Naive thymus-derived CD4-positive, alpha-beta T cell (primary cell): ENCODE measurements at regions not wholly inside any gene's neighbourhood (a gene's known extent, or its start where the extent isn't known, plus 50 kb on each side); places are given as distances from the start of the nearest gene placed in this dataset.

Experiments used
- ATAC-seq: fragments of 150-1000 bp; cut with Tn5 transposase; 2 replicates; pipeline ENCODE4 v1.10.0; 2021; ENCODE audit warnings: mild to moderate bottlenecking, moderate library complexity
- CTCF ChIA-PET: fragments of 350-600 bp; sonication (Branson Sonifier 250); formaldehyde crosslinking; loops from one replicate; lab custom pipeline; 2021; ENCODE audit warnings: antibody characterized with exemption; lab: Charles Lee
- POLR2A ChIA-PET: fragments of 350-600 bp; sonication (Branson Sonifier 250); formaldehyde crosslinking; loops from one replicate; lab custom pipeline; 2021; ENCODE audit warnings: antibody characterized with exemption, inconsistent platforms; lab: Charles Lee
- DNase-seq, 9 donors: peaks; one replicate each; pipeline versions ENCODE4 v3.0.0 to v3.0.0-alpha.2; 2020 to 2022; ENCODE audit warnings: mixed read lengths in 1 of 9
- H3K27ac ChIP-seq: one replicate; pipeline ENCODE4 v1.7.0; 2013; ENCODE audit warnings: mild to moderate bottlenecking, low read depth, low read length, moderate library complexity
- H3K27me3 ChIP-seq, 2 donors: one replicate each; pipeline ENCODE4 v1.7.0; 2013; ENCODE audit warnings: low read length in 2 of 2, mild to moderate bottlenecking in 2 of 2, moderate library complexity in 2 of 2; ENCODE audit not compliant: control insufficient read depth in 2 of 2, insufficient read depth in 2 of 2
- H3K36me3 ChIP-seq, 3 experiments: 1 replicate in 2 of 3; 2 replicates in 1 of 3; pipeline ENCODE4 v1.7.0; 2013; ENCODE audit warnings: low read length in 3 of 3, mild to moderate bottlenecking in 3 of 3, moderate library complexity in 1 of 3; ENCODE audit not compliant: insufficient read depth in 3 of 3, control insufficient read depth in 2 of 3
- H3K4me1 ChIP-seq, 2 donors: one replicate each; pipeline ENCODE4 v1.7.0; 2013; ENCODE audit warnings: low read length in 2 of 2, mild to moderate bottlenecking in 2 of 2, moderate library complexity in 1 of 2; ENCODE audit not compliant: control insufficient read depth in 2 of 2, insufficient read depth in 2 of 2
- H3K4me3 ChIP-seq: 2 replicates; pipeline ENCODE4 v1.7.0; 2013; ENCODE audit warnings: mild to moderate bottlenecking, low read length
- H3K9me3 ChIP-seq, 3 experiments: 1 replicate in 2 of 3; 2 replicates in 1 of 3; pipeline ENCODE4 v1.7.0; 2013; ENCODE audit warnings: low read length in 3 of 3; ENCODE audit not compliant: control insufficient read depth in 2 of 3
- H3K27ac Mint-ChIP-seq, 9 donors: one replicate each; pipeline ENCODE4 v1.8.0; 2020 to 2022; ENCODE audit warnings: mixed read lengths in 9 of 9, mild to moderate bottlenecking in 8 of 9, moderate library complexity in 5 of 9, inconsistent platforms in 2 of 9
- H3K27me3 Mint-ChIP-seq, 5 donors: one replicate each; pipeline ENCODE4 v1.8.0; 2021 to 2022; ENCODE audit warnings: mixed read lengths in 5 of 5, mild to moderate bottlenecking in 1 of 5
- H3K36me3 Mint-ChIP-seq, 5 donors: one replicate each; pipeline ENCODE4 v1.8.0; 2020 to 2022; ENCODE audit warnings: mixed read lengths in 5 of 5, mild to moderate bottlenecking in 3 of 5, inconsistent platforms in 1 of 5
- H3K4me1 Mint-ChIP-seq, 7 donors: one replicate each; pipeline ENCODE4 v1.8.0; 2020 to 2022; ENCODE audit warnings: mixed read lengths in 7 of 7, mild to moderate bottlenecking in 3 of 7, inconsistent platforms in 1 of 7
- H3K4me3 Mint-ChIP-seq, 10 donors: one replicate each; pipeline ENCODE4 v1.8.0; 2020 to 2022; ENCODE audit warnings: mild to moderate bottlenecking in 10 of 10, mixed read lengths in 10 of 10, moderate library complexity in 6 of 10, inconsistent platforms in 2 of 10
- H3K9me3 Mint-ChIP-seq, 11 donors: one replicate each; pipeline ENCODE4 v1.8.0; 2020 to 2022; ENCODE audit warnings: mixed read lengths in 11 of 11, mild to moderate bottlenecking in 4 of 11, inconsistent platforms in 1 of 11, moderate library complexity in 1 of 11
- intact Hi-C, 2 donors: fragments of 100-400 bp; cut with micrococcal nuclease; formaldehyde crosslinking; loops; one replicate each; pipeline ENCODE4 v1.15.1; 2023

GRCh38 chr4:66340286-66340893, 670.1 kb upstream of the EPHA5 start:
- H3K36me3 Mint-ChIP-seq, result no peaks in the 10 kb centered on the region
- peaks cover 0 to 15% (median 5%) of the 10 kb centered on the region in 11 donors for H3K9me3 Mint-ChIP-seq
- no peak for ATAC-seq
- Histone ChIP-seq H3K9me3 (peaks cover 0 to 6% (median 0%) of the 10 kb centered on the region in 3 experiments), H3K27me3 (no peaks in the 10 kb centered on the region), H3K27ac (no peak overlapping the region), H3K4me3 (no peak overlapping the region), H3K4me1 (no peaks in the 10 kb centered on the region), H3K36me3 (no peaks in the 10 kb centered on the region)
- no peak for DNase-seq
- CTCF ChIA-PET, result no interaction called here
- intact Hi-C loops, result no loop called here
- H3K4me1 Mint-ChIP-seq, result peaks cover 0 to 2% (median 0%) of the 10 kb centered on the region in 7 donors
- POLR2A ChIA-PET, result no interaction called here
- H3K27me3 Mint-ChIP-seq, result no peaks in the 10 kb centered on the region
- no peak overlapping the region for H3K4me3 Mint-ChIP-seq
- no peak overlapping the region for H3K27ac Mint-ChIP-seq

- Histone ChIP-seq H3K4me1 (no peaks in the 10 kb centered on the region), H3K4me3 (no peak overlapping the region), H3K27ac (no peak overlapping the region), H3K9me3 (peaks cover 0 to 6% (median 0%) of the 10 kb centered on the region in 3 experiments), H3K27me3 (no peaks in the 10 kb centered on the region), H3K36me3 (no peaks in the 10 kb centered on the region)
- ChIA-PET POLR2A (no interaction called here), CTCF (no interaction called here)
- H3K4me3 Mint-ChIP-seq, result no peak overlapping the region
- H3K27ac Mint-ChIP-seq, result no peak overlapping the region
- DNase-seq, result no peak
- no peaks in the 10 kb centered on the region for H3K36me3 Mint-ChIP-seq
- intact Hi-C loops, result no loop called here
- peaks cover 0 to 2% (median 0%) of the 10 kb centered on the region in 7 donors for H3K4me1 Mint-ChIP-seq
- ATAC-seq, result no peak
- H3K9me3 Mint-ChIP-seq, result peaks cover 0 to 15% (median 5%) of the 10 kb centered on the region in 11 donors
- H3K27me3 Mint-ChIP-seq, result no peaks in the 10 kb centered on the region
These were observed 668.7 kb upstream of the EPHA5 start for GRCh38 chr4:66339007-66339406.

GRCh38 chr4:66331761-66332160, 661.5 kb upstream of the EPHA5 start:
- DNase-seq (no peak), ATAC-seq (no peak)
- Mint-ChIP-seq H3K27ac (no peak overlapping the region), H3K27me3 (no peaks in the 10 kb centered on the region), H3K4me1 (no peaks in the 10 kb centered on the region), H3K4me3 (no peak overlapping the region), H3K9me3 (peaks cover 0 to 14% (median 0%) of the 10 kb centered on the region in 11 donors), H3K36me3 (no peaks in the 10 kb centered on the region)
- Histone ChIP-seq H3K27me3 (no peaks in the 10 kb centered on the region), H3K27ac (no peak overlapping the region), H3K4me1 (no peaks in the 10 kb centered on the region), H3K36me3 (no peaks in the 10 kb centered on the region), H3K9me3 (no peaks in the 10 kb centered on the region), H3K4me3 (no peak overlapping the region)
- intact Hi-C loops, result no loop called here
- ChIA-PET POLR2A (no interaction called here), CTCF (no interaction called here)

- ChIA-PET CTCF (no interaction called here), POLR2A (no interaction called here)
- H3K27me3 Mint-ChIP-seq, result no peaks in the 10 kb centered on the region
- intact Hi-C loops, result no loop called here
- DNase-seq, result no peak
- Histone ChIP-seq H3K4me3 (no peak overlapping the region), H3K27me3 (no peaks in the 10 kb centered on the region), H3K4me1 (no peaks in the 10 kb centered on the region), H3K9me3 (no peaks in the 10 kb centered on the region), H3K36me3 (no peaks in the 10 kb centered on the region), H3K27ac (no peak overlapping the region)
- ATAC-seq, result no peak
- H3K9me3 Mint-ChIP-seq, result peaks cover 0 to 18% (median 1%) of the 10 kb centered on the region in 11 donors
- H3K4me3 Mint-ChIP-seq, result no peak overlapping the region
- no peak overlapping the region for H3K27ac Mint-ChIP-seq
- H3K36me3 Mint-ChIP-seq, result no peaks in the 10 kb centered on the region
- no peaks in the 10 kb centered on the region for H3K4me1 Mint-ChIP-seq
These were observed 659.8 kb upstream of the EPHA5 start for GRCh38 chr4:66330125-66330524.

- Mint-ChIP-seq H3K4me3 (no peak overlapping the region), H3K36me3 (no peaks in the 10 kb centered on the region), H3K27ac (no peak overlapping the region), H3K9me3 (peaks cover 0 to 19% (median 0%) of the 10 kb centered on the region in 11 donors), H3K4me1 (no peaks in the 10 kb centered on the region), H3K27me3 (no peaks in the 10 kb centered on the region)
- ChIA-PET CTCF (no interaction called here), POLR2A (no interaction called here)
- intact Hi-C loops, result no loop called here
- Histone ChIP-seq H3K36me3 (no peaks in the 10 kb centered on the region), H3K4me1 (no peaks in the 10 kb centered on the region), H3K27ac (no peak overlapping the region), H3K4me3 (no peak overlapping the region), H3K27me3 (no peaks in the 10 kb centered on the region), H3K9me3 (no peaks in the 10 kb centered on the region)
- ATAC-seq, result no peak
- no peak for DNase-seq
These were observed 658.7 kb upstream of the EPHA5 start for GRCh38 chr4:66328803-66329574.

- no peaks in the 10 kb centered on the region for H3K4me1 ChIP-seq
- no peaks in the 10 kb centered on the region for H3K4me1 Mint-ChIP-seq
- CTCF ChIA-PET, result no interaction called here
- ATAC-seq (no peak), DNase-seq (no peak)
- POLR2A ChIA-PET, result no interaction called here
- H3K27ac ChIP-seq, result no peak overlapping the region
- H3K9me3 ChIP-seq, result no peaks in the 10 kb centered on the region
- no peaks in the 10 kb centered on the region for H3K27me3 ChIP-seq
- no peak overlapping the region for H3K27ac Mint-ChIP-seq
- H3K4me3 ChIP-seq, result no peak overlapping the region
- H3K27me3 Mint-ChIP-seq, result no peaks in the 10 kb centered on the region
- H3K4me3 Mint-ChIP-seq, result no peak overlapping the region
- H3K36me3 ChIP-seq, result no peaks in the 10 kb centered on the region
- intact Hi-C loops, result no loop called here
- peaks cover 1 to 35% (median 5%) of the 10 kb centered on the region in 11 donors for H3K9me3 Mint-ChIP-seq
- peaks cover 0 to 6% (median 0%) of the 10 kb centered on the region in 5 donors for H3K36me3 Mint-ChIP-seq
These were observed 637.6 kb upstream of the EPHA5 start for GRCh38 chr4:66307641-66308438.
